T-helper 2 cell treated with Interferon-gamma antibody and Interleukin-4, amounts not matched to agents 5 μg/mL and 100 μg/mL, for 36 hours (primary cell): ENCODE measurements at regions not wholly inside any gene's neighbourhood (a gene's known extent, or its start where the extent isn't known, plus 50 kb on each side); places are given as distances from the start of the nearest gene placed in this dataset.

Experiments used
- DNase-seq: peaks from one replicate; pipeline ENCODE4 v3.0.0; 2021; ENCODE audit warnings: low spot score
- H3K27ac Mint-ChIP-seq: one replicate; pipeline ENCODE4 v1.8.0; 2021; ENCODE audit warnings: mild to moderate bottlenecking, mixed read lengths
- H3K27me3 Mint-ChIP-seq: one replicate; pipeline ENCODE4 v1.8.0; 2021; ENCODE audit warnings: low read depth, mixed read lengths
- H3K36me3 Mint-ChIP-seq: one replicate; pipeline ENCODE4 v1.8.0; 2021; ENCODE audit warnings: low read depth, mixed read lengths
- H3K4me1 Mint-ChIP-seq: one replicate; pipeline ENCODE4 v1.8.0; 2021; ENCODE audit warnings: low read depth, mixed read lengths
- H3K4me3 Mint-ChIP-seq: one replicate; pipeline ENCODE4 v1.8.0; 2022; ENCODE audit warnings: mild to moderate bottlenecking, moderate library complexity, mixed read lengths
- H3K9me3 Mint-ChIP-seq: one replicate; pipeline ENCODE4 v1.8.0; 2021; ENCODE audit warnings: mixed read lengths

DNA sequence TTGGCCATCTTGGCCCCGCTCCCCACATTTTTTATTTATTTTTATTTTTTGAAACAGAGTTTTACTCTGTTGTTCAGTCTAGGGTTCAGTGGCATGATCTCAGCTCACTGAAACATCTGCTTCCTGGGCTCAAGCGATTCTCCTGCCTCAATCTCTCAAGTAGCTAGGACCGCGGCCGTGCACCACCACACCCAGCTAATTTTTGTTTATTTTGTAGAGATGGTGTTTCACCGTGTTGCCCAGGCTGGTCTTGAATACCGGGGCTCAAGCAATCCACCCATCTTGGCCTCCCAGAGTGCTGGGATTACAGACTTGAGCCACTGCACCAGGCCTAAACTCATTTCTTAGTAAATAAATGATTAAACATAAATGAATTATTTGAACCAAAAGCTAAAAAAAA, 322.0 kb upstream of the LCORL start:
- DNase-seq = no peak
- H3K27ac Mint-ChIP-seq = no peak overlapping the region
- H3K4me1 Mint-ChIP-seq = no peaks in the 10 kb centered on the region
- H3K9me3 Mint-ChIP-seq = no peaks in the 10 kb centered on the region
- no peaks in the 10 kb centered on the region for H3K36me3 Mint-ChIP-seq
- no peaks in the 10 kb centered on the region for H3K27me3 Mint-ChIP-seq
- no peak overlapping the region for H3K4me3 Mint-ChIP-seq

DNA sequence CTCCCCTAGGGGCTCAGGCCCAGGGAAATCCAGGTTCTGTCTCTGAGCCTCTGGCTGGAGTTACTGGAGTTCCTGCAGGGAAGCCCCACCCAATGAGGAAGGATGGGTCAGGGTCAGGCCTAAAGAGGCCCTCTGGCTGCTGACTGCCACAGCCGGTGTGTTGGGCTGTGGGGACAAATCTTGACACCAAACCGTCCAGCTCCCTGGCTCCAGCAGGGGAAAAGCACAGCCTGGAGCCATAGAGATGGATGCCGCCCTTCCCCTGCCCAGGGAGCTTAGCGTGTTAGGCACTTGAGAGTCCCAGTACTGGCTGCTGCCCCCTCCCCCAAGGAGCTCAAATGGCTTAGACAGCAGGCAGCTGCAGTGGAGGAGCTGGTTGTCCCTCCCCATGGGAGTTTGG, 321.3 kb upstream of the LCORL start:
- no peaks in the 10 kb centered on the region for H3K36me3 Mint-ChIP-seq
- H3K27me3 Mint-ChIP-seq = no peaks in the 10 kb centered on the region
- no peaks in the 10 kb centered on the region for H3K4me1 Mint-ChIP-seq
- no peak overlapping the region for H3K4me3 Mint-ChIP-seq
- H3K27ac Mint-ChIP-seq = no peak overlapping the region
- no peak for DNase-seq
- no peaks in the 10 kb centered on the region for H3K9me3 Mint-ChIP-seq

DNA sequence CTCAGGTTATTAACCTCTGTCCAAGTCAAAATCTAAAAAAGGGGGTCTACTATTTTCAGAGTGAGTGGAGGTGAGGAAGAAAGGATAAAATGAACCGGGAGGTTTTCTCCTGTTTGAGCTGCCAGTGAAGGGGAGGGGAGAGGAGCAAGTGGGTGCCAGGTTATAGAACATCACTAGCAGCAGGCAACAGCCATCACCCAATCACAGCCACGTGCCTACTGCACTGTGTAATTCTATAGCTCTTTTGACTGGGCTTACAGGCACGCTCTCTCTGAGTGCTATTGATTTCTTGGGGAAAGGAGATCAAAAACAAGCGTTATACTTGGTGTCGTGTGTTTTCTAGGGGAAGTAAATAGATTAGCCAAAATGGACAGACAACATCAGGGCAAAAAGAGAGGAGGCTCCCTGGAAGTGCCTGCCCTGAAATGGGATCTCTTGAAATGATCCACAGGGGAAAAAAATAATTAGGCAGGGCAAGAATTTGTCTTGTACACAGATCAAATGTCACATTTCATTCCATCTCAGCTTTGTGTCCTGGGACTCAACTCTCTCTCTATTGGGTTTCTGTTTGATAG, 300.5 kb upstream of the LCORL start:
- Mint-ChIP-seq H3K9me3 (no peaks in the 10 kb centered on the region), H3K36me3 (no peaks in the 10 kb centered on the region), H3K4me1 (no peaks in the 10 kb centered on the region), H3K27me3 (no peaks in the 10 kb centered on the region), H3K27ac (no peak overlapping the region), H3K4me3 (no peak overlapping the region)
- no peak for DNase-seq

DNA sequence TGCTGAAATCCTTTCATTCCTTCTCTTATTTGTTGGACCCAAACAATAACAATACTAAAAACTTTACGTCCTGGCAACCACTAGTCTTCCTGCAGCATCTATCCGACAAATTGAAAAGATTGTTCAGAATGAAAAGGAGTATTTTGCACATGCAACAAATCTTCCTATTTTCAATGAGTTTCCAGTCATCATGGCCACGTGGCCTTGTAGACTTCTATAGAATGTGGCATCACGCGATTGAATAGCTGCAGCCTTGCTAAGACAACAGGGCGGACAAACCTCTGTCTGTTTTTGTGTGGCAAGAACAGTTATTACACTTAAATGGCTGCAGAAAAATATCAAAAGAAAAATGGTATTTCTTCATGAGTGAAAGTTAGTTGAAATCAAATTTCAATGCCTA, 297.9 kb upstream of the LCORL start:
- Mint-ChIP-seq H3K4me3 (no peak overlapping the region), H3K27ac (no peak overlapping the region), H3K9me3 (no peaks in the 10 kb centered on the region), H3K36me3 (no peaks in the 10 kb centered on the region), H3K27me3 (no peaks in the 10 kb centered on the region), H3K4me1 (no peaks in the 10 kb centered on the region)
- no peak for DNase-seq

DNA sequence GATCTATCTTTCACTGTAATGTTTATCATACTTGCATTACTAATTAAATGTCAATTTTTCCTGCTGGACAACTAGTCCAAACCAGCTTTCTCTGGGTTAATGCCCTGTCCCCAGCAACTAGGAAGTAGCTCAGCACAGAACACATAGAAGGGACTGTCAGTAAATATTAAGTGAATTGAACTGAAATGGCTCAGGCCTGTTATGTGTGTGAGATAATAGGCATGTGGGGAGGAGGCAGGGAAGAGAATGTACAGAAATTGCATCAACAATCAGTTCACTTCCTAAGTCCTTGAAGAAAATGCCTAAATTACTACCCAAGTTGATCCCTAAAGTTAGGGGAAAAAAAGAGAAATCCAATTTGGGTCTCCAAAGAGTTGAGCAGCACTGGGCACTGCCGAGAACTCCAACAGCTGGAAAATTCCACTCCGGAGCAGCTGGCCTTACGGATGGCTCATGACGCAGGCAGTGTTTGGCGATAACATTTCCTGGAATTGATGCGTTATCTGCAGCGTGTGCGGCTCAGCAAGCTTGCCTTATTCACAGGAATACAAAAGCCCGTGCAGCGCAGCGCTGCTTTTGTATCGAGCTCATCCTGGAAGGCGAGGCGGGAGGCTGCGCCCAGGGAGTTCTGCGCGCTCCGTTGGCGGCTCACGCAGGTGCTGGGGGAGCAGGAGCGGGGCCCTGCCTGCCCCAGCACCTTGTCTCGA, 297.3 kb upstream of the LCORL start:
- Mint-ChIP-seq H3K27ac (no peak overlapping the region), H3K36me3 (no peaks in the 10 kb centered on the region), H3K4me1 (no peaks in the 10 kb centered on the region), H3K9me3 (no peaks in the 10 kb centered on the region), H3K27me3 (no peaks in the 10 kb centered on the region), H3K4me3 (no peak overlapping the region)
- no peak for DNase-seq

DNA sequence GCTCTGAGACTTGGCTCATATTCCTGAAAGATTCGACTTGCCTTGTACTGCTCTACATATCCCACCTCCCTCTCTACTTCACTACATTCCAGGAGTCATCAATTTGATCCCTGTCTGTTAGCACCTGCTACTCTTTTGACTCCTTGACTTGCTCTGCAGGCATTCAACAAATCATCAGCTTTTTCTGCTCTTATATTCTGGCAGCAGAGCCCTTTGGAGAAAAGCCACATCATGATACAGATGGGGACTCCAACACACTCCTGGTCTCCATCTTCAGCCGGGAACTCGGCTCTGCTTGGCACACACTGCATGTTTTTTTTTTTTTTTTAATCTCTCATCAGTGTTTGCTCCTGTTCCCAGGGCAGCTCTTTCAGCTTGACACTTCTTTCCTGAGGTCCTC, 293.2 kb upstream of the LCORL start:
- H3K27me3 Mint-ChIP-seq = no peaks in the 10 kb centered on the region
- no peaks in the 10 kb centered on the region for H3K4me1 Mint-ChIP-seq
- H3K9me3 Mint-ChIP-seq = no peaks in the 10 kb centered on the region
- no peak for DNase-seq
- H3K27ac Mint-ChIP-seq = no peak overlapping the region
- no peak overlapping the region for H3K4me3 Mint-ChIP-seq
- H3K36me3 Mint-ChIP-seq = no peaks in the 10 kb centered on the region

DNA sequence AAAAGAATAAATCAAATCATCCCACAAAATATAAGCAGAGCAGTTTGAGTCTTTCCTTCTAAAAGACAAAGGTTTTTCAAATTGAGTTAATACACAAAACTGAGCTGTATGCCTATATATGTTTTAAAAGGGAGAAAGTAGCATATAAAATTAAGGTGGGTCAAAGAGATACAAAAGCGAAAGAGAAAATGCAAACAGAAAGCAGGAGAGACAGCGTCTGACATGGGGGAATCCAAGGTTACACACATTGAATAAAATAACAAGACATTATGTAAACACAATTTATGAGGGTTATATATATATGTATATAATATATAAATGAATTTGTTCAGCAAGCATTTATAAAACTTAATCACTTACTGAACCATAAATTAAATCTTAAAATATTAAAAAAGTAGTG, 276.1 kb upstream of the LCORL start:
- H3K27me3 Mint-ChIP-seq = no peaks in the 10 kb centered on the region
- H3K36me3 Mint-ChIP-seq = no peaks in the 10 kb centered on the region
- H3K27ac Mint-ChIP-seq = no peak overlapping the region

DNA sequence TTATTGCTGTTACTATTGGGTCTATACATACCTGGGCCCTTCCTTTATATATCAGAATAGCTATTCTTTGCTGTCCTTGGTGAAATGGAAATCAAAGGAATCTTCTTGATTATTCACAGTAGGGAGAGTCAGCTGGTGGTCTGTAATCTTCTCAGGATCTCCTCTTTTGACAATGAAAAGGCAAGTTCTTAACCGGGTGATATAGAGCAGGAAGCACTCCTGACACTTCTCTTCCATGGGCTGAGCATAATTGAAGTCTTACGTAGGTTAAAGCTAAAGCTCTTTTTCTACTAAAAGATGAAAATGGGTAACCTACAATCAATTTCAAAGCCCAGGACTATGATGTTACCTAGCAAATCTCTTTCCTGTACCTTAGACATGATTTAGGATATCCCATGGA, 274.9 kb upstream of the LCORL start:
- Mint-ChIP-seq H3K27ac (no peak overlapping the region), H3K4me1 (no peaks in the 10 kb centered on the region), H3K27me3 (no peaks in the 10 kb centered on the region), H3K9me3 (no peaks in the 10 kb centered on the region), H3K36me3 (no peaks in the 10 kb centered on the region), H3K4me3 (no peak overlapping the region)
- DNase-seq = no peak

More for the DNA sequence above, 276.1 kb upstream of the LCORL start:
- DNase-seq = no peak
- Mint-ChIP-seq H3K4me3 (no peak overlapping the region), H3K4me1 (no peaks in the 10 kb centered on the region), H3K9me3 (no peaks in the 10 kb centered on the region)

DNA sequence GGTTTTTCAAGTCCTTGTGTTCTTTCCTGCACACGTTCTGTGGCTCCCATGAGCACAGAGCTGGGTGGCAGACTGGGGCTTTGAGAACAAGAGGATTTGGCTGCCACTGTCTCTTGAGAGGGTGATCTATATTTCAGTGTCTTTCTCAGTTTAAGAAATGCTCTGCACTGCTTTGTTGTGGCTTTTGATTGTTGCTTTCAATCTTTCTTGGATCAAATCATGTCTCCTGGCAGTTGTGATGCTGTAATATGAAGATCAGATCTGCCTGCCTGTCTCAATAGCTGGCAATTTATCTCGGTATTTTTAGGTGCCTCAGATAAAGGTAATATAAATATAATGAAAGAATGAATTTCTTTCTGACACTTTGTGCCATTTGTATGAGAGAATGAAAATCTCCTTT, 273.3 kb upstream of the LCORL start:
- Mint-ChIP-seq H3K27ac (no peak overlapping the region), H3K27me3 (no peaks in the 10 kb centered on the region), H3K36me3 (no peaks in the 10 kb centered on the region), H3K9me3 (no peaks in the 10 kb centered on the region), H3K4me3 (no peak overlapping the region), H3K4me1 (no peaks in the 10 kb centered on the region)
- DNase-seq = no peak

DNA sequence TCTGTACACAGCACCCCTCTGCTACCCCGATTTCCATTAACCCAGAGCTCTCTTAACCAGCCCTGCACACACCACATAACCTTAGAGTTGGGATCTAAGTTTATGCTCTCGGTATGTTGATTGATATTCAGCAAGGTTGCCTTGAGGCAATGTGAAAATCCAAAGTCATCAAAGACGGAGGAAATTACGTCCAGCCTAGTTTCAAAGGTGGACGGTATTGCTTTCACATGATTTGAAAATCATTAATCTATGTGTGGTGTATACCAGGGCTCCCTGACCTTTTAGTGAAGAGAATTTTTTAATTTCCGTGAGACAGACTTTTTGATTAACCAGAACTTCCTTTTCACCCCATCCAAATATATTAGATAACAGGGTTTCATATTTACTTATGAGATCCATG, 272.5 kb upstream of the LCORL start:
- no peak overlapping the region for H3K27ac Mint-ChIP-seq
- H3K27me3 Mint-ChIP-seq = no peaks in the 10 kb centered on the region
- no peaks in the 10 kb centered on the region for H3K4me1 Mint-ChIP-seq
- H3K9me3 Mint-ChIP-seq = no peaks in the 10 kb centered on the region
- DNase-seq = no peak
- H3K36me3 Mint-ChIP-seq = no peaks in the 10 kb centered on the region
- H3K4me3 Mint-ChIP-seq = no peak overlapping the region

DNA sequence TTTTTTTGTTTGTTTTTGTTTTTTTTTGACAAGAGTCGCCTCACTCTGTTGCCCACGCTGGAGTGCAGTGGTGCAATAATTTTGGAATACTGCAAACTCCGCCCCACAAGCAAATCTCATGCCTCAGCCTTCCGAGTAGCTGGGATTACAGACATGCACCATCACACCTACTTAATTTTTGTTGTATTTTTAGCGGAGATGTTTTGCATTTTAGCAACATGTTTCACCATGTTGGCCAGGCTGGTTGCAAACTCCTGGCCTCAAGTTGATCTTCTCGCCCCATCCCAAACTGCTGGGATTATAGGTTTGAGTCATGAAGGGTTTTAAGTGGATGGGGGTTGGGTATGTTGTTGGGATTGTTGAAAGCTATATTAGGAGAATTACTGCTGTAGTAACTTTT, 270.9 kb upstream of the LCORL start:
- Mint-ChIP-seq H3K4me1 (no peaks in the 10 kb centered on the region), H3K27ac (no peak overlapping the region), H3K36me3 (no peaks in the 10 kb centered on the region), H3K27me3 (no peaks in the 10 kb centered on the region), H3K4me3 (no peak overlapping the region), H3K9me3 (no peaks in the 10 kb centered on the region)
- no peak for DNase-seq

DNA sequence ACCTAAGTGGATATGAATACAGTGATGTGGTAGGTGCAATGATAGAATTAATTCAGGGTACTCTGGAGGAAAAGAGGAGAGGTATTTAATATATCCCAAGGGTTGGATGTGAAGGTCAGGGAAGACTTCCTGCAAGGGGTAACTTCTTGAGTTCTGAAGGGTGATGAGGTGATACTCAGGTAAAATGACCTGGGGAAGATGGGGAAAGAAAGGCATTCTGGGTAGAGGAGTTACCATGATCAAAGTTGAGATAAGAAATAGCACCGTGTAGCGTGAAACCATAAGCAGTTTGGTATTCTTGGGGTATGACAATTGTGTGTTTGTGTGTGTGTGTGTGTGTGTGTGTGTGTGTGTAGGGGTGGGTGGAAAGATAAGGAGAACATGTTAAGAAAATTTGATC, 270.4 kb upstream of the LCORL start:
- H3K36me3 Mint-ChIP-seq = no peaks in the 10 kb centered on the region
- no peaks in the 10 kb centered on the region for H3K27me3 Mint-ChIP-seq
- DNase-seq = no peak
- no peaks in the 10 kb centered on the region for H3K4me1 Mint-ChIP-seq
- H3K9me3 Mint-ChIP-seq = no peaks in the 10 kb centered on the region
- H3K4me3 Mint-ChIP-seq = no peak overlapping the region
- no peak overlapping the region for H3K27ac Mint-ChIP-seq

DNA sequence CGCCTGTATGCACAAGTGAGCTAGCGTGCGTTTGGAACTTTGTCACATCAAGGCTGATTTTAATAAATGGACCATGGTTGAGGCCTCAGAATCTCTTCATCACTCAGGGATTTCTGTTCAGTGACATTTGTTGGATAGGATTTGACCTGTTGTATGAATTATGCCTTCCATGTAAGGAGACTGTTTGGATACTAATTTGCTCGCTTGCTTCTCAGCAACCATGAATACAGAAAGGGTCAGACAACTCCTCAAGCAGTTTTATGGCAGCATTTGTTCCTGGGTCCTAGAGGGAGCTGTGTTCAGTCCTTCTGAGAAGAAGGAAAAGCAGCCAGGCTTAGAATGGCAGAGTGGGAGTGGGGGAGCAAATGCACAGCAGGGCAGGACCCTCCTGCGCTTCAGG, 269.7 kb upstream of the LCORL start:
- H3K36me3 Mint-ChIP-seq = no peaks in the 10 kb centered on the region
- no peak overlapping the region for H3K27ac Mint-ChIP-seq
- H3K4me1 Mint-ChIP-seq = no peaks in the 10 kb centered on the region
- DNase-seq = no peak
- no peak overlapping the region for H3K4me3 Mint-ChIP-seq
- no peaks in the 10 kb centered on the region for H3K9me3 Mint-ChIP-seq
- H3K27me3 Mint-ChIP-seq = no peaks in the 10 kb centered on the region

DNA sequence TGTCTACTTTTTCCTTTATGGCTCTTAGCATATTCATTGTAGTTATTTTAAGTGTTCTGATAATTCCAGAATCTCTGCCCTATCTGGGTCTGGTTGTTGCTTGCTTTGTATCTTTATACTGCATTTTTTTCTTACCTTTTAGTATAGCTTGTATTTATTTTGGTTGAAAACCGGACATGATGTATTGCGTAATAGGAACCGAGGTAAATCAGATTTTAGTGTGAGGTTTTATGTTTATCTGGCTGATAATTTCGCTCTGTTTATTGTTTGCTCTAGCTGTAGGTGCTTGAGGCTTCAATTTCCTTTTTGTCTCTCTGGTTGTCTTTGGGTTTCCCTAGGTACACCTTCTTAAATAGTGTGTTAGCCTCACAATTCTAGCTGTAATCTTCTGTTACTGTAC, 263.8 kb upstream of the LCORL start:
- H3K36me3 Mint-ChIP-seq = no peaks in the 10 kb centered on the region

DNA sequence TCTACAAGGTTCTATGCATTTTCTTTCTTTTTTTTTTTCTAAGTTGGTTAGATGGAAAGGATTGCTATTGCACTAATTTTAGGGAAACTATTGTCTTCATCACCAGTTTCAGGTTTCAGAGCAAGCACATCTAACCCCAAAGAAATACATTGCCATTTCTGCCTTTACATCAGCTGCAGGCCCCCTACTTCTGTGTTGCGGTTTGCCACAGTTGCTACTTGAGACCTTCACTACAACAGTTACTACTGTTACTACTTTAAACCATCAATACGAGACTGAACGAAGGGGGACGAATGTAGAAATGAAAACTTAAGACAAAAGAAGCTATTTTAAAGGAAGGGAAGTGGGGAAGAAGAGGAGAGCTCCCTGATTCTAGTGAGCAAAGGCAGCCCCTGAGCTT, 256.7 kb upstream of the LCORL start:
- Mint-ChIP-seq H3K27ac (no peak overlapping the region), H3K4me1 (no peaks in the 10 kb centered on the region), H3K4me3 (no peak overlapping the region), H3K9me3 (no peaks in the 10 kb centered on the region), H3K27me3 (no peaks in the 10 kb centered on the region), H3K36me3 (no peaks in the 10 kb centered on the region)
- no peak for DNase-seq

More for the DNA sequence above, 263.8 kb upstream of the LCORL start:
- no peak overlapping the region for H3K4me3 Mint-ChIP-seq
- H3K27me3 Mint-ChIP-seq = no peaks in the 10 kb centered on the region
- no peaks in the 10 kb centered on the region for H3K9me3 Mint-ChIP-seq
- H3K27ac Mint-ChIP-seq = no peak overlapping the region
- no peak for DNase-seq
- no peaks in the 10 kb centered on the region for H3K4me1 Mint-ChIP-seq
